Right cardiac atrium (tissue), 5 donors: ENCODE measurements at regions not wholly inside any gene's neighbourhood (a gene's known extent, or its start where the extent isn't known, plus 50 kb on each side); places are given as distances from the start of the nearest gene placed in this dataset.

Experiments
- ATAC-seq, 2 donors: fragments of 200-7000 bp; cut with Tn5 transposase; one replicate each; pipeline versions ENCODE4 v1.8.0 to v1.9.1; 2020; ENCODE audit warnings: moderate library complexity in 2 of 2, mild to moderate bottlenecking in 1 of 2
- DNase-seq, 3 donors: peaks; one replicate each; pipeline ENCODE4 v3.0.0-alpha.2; 2020
- H3K27ac ChIP-seq: one replicate; pipeline ENCODE4 v1.5.1; 2013; ENCODE audit warnings: mild to moderate bottlenecking, low read length, control low read depth, moderate library complexity
- H3K27me3 ChIP-seq: one replicate; pipeline ENCODE4 v1.6.1; 2013; ENCODE audit not compliant: control insufficient read depth, insufficient read depth
- H3K4me1 ChIP-seq: one replicate; pipeline ENCODE4 v1.6.1; 2013; ENCODE audit warnings: low read length; ENCODE audit not compliant: control insufficient read depth, insufficient read depth
- H3K4me3 ChIP-seq: one replicate; pipeline ENCODE4 v1.5.1; 2013; ENCODE audit warnings: low read length, control low read depth
- H3K9me3 ChIP-seq: one replicate; pipeline ENCODE4 v1.6.1; 2013; ENCODE audit warnings: low read length; ENCODE audit not compliant: control insufficient read depth
- WGBS: extraction: QIAGEN DNeasy Blood & Tissue Kit; methylation state at CpG from one replicate; pipeline ENCODE4 v1.1.7; 2013; 5-methylcytosine and 5-hydroxymethylcytosine counted together
- intact Hi-C, 4 donors: fragments of 100-400 bp; cut with DNase I; formaldehyde crosslinking; loops; one replicate each; pipeline versions ENCODE4 v1.11.0 to v1.14.0; 2022 to 2023
- donor health status: healthy with polysubstance abuse.
- donor health status: DM: no; HTN: yes; CAD: no.
- donor health status: DM: no; HTN: no; CAD: no.
- donor health status: DM: no; HTN: yes; CAD: no; lungs with severe emphysema.
- donor health status: DM: yes; HTN: yes; CAD: no.

DNA sequence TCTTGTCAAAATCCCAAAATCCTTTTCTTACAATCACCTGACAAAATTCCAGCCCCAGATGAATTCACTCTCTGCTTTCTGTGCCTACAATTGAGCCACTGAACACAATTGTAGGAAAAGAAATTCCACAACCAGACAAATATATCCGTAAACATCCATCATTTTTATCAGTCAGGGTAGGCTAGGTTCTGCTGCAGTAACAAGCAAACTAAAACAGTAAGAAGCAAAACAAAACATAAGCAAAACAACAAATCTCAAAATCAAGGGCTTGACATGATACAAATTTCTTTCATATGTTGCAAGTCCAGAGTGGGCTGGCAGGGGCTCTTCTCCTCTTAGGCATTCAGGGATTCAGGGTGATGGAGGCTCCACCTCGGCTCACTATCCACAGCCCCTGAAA lies 114.2 kb upstream of the MAN2A1 start:
- Histone ChIP-seq H3K27me3 (no peaks in the 10 kb centered on the region), H3K27ac (no peak overlapping the region), H3K4me1 (no peaks in the 10 kb centered on the region), H3K9me3 (no peaks in the 10 kb centered on the region), H3K4me3 (no peak overlapping the region)
- intact Hi-C loops = no loop called here
- 94% methylated on average over 2 of the region's 2 CpGs for WGBS
- ATAC-seq = no peak
- DNase-seq = no peak

DNA sequence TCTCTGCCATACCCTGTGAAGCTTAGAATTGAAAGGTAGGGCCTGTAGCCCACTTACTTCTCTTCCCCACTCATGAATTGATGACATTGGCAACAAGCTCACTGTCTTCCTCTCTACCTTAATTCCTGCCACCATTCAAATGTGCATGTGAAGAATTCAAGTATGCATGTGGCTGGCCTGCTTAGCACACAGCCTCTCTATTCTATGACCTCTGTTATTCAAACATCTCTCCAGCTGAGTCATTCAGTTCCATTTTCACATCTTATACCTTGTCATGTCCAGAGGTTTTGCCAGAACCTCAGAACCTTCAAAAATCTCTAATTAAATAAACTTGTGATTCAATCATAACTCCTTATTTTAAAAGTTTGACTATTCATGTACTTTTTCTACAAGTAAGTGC lies 114.7 kb upstream of the MAN2A1 start:
- no peak overlapping the region for H3K4me3 ChIP-seq
- no peak overlapping the region for H3K27ac ChIP-seq
- DNase-seq (no peak), ATAC-seq (no peak)
- intact Hi-C loops = no loop called here
- H3K27me3 ChIP-seq = no peaks in the 10 kb centered on the region
- no peaks in the 10 kb centered on the region for H3K4me1 ChIP-seq
- no peaks in the 10 kb centered on the region for H3K9me3 ChIP-seq

DNA sequence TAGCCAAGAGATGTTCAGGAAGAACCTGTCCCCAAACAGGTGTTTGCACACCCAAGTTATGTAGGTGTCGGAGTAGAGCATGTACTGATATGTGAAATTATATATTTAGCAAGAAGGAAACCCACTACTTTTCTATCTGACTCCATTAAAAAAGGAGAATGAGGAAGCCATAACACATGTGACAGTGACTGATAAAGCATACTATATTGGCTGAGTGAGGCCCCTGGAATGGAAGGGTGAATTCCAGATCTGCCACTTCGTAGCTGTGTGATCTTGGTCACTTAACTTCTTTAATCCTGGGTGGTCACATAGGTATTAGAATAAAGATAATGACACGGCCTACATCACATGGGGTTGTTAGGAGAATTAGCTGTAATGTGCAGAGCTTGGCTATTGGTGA lies 116.0 kb upstream of the MAN2A1 start:
- no peak overlapping the region for H3K27ac ChIP-seq
- H3K4me1 ChIP-seq = no peaks in the 10 kb centered on the region
- no peak overlapping the region for H3K4me3 ChIP-seq
- ATAC-seq = no peak
- H3K27me3 ChIP-seq = no peaks in the 10 kb centered on the region
- 77% methylated on average over 3 of the region's 3 CpGs for WGBS
- DNase-seq = no peak
- H3K9me3 ChIP-seq = no peaks in the 10 kb centered on the region
- intact Hi-C loops = no loop called here

DNA sequence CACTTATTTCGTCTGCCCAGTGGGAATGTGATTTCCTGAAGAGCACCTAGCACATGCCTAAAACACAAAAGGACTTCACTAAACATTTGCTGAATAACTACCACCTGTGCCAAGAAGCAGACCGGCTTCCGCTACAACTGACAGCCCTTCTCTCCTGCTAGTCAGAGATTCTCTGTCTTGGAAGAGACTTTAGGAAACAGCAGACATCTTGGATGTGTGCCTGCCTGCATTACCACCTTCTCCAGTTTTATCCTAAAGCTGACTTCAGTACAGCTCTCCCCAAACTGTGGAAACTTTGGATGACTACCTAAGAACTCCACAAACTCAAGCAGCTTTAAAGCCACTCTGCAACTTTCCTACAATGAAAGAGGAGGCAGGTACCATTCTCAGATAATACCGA lies 116.5 kb upstream of the MAN2A1 start:
- no peak overlapping the region for H3K4me3 ChIP-seq

DNA sequence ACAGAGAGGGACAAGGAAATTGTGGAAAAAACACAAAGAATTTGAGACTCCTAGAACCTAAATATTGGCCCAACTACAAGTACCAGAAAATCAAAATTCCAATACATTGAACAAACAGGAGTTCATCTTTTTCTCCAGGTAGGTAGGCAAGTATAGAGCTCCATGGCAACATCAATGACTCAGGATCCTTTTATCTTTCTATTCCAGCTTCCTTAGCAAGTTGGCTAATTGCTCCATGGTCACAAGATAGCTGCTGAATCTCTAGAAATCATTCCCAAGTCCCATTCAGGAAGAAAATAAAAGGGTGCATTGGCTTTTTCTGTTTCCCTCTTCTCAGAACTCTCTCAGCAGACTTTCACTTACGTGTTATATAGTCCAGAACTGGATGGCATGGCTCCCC lies 117.9 kb upstream of the MAN2A1 start:
- no peaks in the 10 kb centered on the region for H3K9me3 ChIP-seq
- DNase-seq (no peak), ATAC-seq (no peak)
- no peak overlapping the region for H3K4me3 ChIP-seq
- H3K27me3 ChIP-seq = no peaks in the 10 kb centered on the region
- H3K27ac ChIP-seq = no peak overlapping the region
- intact Hi-C loops = no loop called here
- no peaks in the 10 kb centered on the region for H3K4me1 ChIP-seq
- WGBS = 91% methylated on average over 1 of the region's 1 CpG

More for the DNA sequence above, 116.5 kb upstream of the MAN2A1 start:
- DNase-seq (no peak), ATAC-seq (no peak)
- WGBS = 93% methylated on average over 4 of the region's 4 CpGs
- intact Hi-C loops = no loop called here
- Histone ChIP-seq H3K27me3 (no peaks in the 10 kb centered on the region), H3K27ac (no peak overlapping the region), H3K4me1 (no peaks in the 10 kb centered on the region), H3K9me3 (no peaks in the 10 kb centered on the region)

DNA sequence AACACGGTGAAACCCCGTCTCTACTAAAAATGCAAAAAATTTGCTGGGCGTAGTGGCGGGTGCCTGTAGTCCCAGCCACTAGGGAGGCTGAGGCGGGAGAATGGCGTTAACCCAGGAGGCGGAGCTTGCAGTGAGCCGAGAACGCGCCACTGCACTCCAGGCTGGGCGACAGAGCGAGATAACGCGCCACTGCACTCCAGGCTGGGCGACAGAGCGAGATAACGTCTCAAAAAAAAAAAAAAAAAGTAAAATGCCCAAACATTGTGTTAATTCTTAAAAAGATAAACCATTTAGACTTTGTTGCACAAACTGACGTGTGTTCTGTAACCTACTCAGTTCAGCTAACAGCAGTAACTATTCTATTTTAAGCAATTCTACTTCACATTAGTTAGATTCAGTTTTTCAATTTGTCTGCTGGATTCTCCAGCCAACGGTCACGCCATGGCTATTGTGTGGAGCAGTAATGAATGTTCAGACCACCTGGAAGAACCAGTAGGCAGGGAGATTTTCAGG lies 119.3 kb upstream of the MAN2A1 start:
- no peak overlapping the region for H3K27ac ChIP-seq
- H3K4me1 ChIP-seq = no peaks in the 10 kb centered on the region
- DNase-seq (no peak), ATAC-seq (no peak)
- H3K27me3 ChIP-seq = no peaks in the 10 kb centered on the region
- H3K4me3 ChIP-seq = no peak overlapping the region
- no peaks in the 10 kb centered on the region for H3K9me3 ChIP-seq
- 90% methylated on average over 20 of the region's 20 CpGs for WGBS
- intact Hi-C loops = no loop called here

DNA sequence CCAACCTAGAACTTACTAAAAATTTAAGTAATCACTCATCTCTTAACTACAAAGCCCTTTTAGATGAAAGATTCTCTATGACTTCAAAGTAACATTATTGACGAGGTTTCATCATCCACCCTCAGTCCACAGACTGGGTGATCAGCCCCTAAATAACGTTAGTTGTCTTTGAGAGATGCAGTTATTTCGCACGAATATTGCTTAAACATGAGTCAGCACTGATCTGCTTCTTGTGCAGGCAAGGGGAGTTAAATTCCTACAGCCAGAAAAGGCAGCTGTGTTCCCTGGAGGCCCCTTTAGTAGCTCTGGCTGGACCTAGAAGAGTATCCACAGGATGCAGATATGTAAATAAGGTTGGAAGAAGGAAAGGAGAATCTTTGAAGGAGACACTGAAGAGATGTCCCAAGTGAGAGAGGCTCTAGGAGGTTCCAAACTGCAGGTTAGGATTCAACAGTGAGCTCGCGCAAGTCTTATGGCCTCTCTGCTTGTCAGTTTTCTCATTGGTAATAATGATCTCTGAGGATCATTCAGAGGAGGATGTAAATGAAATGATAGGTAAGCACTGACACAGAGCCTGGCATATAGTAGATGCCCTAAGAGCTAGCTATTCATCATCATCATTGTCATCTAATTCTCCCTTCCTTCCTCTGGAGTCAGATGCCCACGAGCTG lies 122.2 kb upstream of the MAN2A1 start:
- WGBS = 61% methylated on average over 7 of the region's 7 CpGs
- Histone ChIP-seq H3K9me3 (no peaks in the 10 kb centered on the region), H3K4me1 (no peaks in the 10 kb centered on the region), H3K27ac (no peak overlapping the region), H3K4me3 (no peak overlapping the region), H3K27me3 (no peaks in the 10 kb centered on the region)
- intact Hi-C loops = no loop called here
- ATAC-seq (no peak), DNase-seq (no peak)

DNA sequence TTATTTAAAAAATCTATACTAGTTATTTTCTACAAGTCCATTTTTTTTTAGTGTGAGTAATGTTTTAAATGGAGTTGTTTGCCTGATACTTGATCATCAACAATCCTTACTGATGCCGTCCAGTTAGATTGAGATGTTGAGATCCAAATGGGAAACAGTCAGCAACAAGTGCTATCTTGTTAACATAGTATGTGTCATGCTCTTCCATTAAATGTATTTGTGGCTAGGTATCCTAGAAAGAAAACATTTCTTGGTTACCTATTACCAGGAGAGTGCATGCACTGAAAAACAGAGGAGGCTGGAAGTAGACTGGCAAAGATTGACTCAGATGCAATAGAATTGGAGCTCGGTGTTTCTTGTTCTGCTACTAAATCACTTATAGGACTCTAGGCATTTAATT lies 123.4 kb upstream of the MAN2A1 start:
- Histone ChIP-seq H3K27me3 (no peaks in the 10 kb centered on the region), H3K27ac (no peak overlapping the region), H3K9me3 (no peaks in the 10 kb centered on the region), H3K4me3 (no peak overlapping the region), H3K4me1 (no peaks in the 10 kb centered on the region)
- 97% methylated on average over 2 of the region's 2 CpGs for WGBS
- ATAC-seq = no peak
- no peak for DNase-seq
- intact Hi-C loops = no loop called here

DNA sequence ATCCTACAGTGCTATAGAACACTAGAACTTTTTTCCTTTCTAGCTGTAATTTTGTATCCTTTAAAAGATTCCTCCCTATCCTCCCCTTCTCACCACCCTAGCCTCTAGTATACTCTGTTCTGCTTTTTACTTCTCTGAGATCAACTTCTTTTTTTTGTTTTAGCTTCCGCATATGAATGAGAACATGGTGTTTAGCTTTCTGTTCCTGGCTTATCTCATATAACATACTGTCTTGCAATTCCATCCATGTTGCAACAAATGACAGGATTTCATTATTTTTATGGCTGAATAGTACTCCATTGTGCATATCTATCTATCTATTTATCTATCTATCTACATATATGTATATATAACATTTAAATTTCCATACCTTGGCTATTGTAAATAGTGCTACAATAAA lies 126.0 kb upstream of the MAN2A1 start:
- Histone ChIP-seq H3K27ac (no peak overlapping the region), H3K27me3 (no peaks in the 10 kb centered on the region), H3K4me1 (no peaks in the 10 kb centered on the region), H3K4me3 (no peak overlapping the region), H3K9me3 (no peaks in the 10 kb centered on the region)
- intact Hi-C loops = no loop called here
- ATAC-seq = no peak
- WGBS = 86% methylated on average over 1 of the region's 1 CpG
- DNase-seq = no peak

DNA sequence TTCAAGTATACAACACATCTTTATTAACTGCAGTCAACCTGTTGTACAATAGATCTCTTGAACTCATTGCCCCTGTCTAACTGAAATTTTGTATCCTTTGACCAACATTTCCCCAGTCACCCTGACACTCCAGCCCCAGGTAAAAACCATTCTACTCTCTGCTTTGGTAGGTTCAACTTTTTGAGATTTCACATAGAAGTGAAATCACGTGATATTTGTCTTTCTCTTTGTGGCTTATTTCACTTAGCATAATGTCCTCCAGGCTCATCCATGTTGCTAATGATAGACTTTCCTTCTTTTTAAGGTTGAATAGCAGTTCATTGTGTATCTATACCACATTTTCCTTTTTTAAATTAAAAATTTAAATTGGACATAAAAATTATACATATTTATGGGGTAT lies 126.5 kb upstream of the MAN2A1 start:
- 75% methylated on average over 1 of the region's 1 CpG for WGBS
- H3K4me3 ChIP-seq = no peak overlapping the region

DNA sequence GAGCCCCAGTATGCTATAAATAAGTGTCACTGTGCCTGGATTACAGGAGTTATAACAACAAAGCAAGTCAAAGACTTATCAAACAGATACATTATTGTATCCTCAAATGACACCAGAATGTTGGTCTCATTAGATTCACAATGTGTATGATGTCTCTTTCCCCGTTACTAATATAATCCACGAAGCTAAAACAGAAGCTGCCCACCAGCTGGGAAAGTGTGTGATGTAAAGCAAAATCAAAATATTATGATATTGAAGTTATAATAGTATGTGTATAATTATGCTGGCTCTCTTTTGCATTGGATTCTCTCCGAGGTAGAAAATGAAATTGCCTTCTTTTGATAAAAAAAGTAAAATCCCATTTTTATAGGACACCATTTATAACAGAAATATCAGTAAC lies 127.3 kb upstream of the MAN2A1 start:
- Histone ChIP-seq H3K27ac (no peak overlapping the region), H3K27me3 (no peaks in the 10 kb centered on the region), H3K4me3 (no peak overlapping the region), H3K9me3 (no peaks in the 10 kb centered on the region), H3K4me1 (no peaks in the 10 kb centered on the region)
- DNase-seq (no peak), ATAC-seq (no peak)
- intact Hi-C loops = no loop called here
- WGBS = 78% methylated on average over 3 of the region's 3 CpGs

More for the DNA sequence above, 126.5 kb upstream of the MAN2A1 start:
- DNase-seq (no peak), ATAC-seq (no peak)
- intact Hi-C loops = no loop called here
- no peak overlapping the region for H3K27ac ChIP-seq
- H3K9me3 ChIP-seq = no peaks in the 10 kb centered on the region
- H3K4me1 ChIP-seq = no peaks in the 10 kb centered on the region
- no peaks in the 10 kb centered on the region for H3K27me3 ChIP-seq

DNA sequence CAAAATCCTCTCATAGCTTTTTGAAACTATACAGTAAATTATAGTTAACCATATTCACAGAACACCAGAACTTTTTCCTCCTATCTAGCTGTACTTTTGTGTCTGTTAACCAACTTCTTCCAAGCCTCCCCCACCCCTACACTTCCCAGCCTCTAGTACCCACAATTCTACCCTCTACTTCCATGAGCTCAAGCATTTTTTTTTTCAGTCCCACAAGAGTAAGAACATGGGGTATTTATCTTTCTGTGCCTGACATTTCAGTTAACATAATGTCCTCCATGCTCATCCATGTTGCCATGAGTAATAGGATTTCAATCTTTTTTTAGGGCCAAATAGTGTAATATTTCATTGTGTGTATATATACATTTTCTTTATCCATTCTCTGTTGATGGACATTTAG lies 128.3 kb upstream of the MAN2A1 start:
- intact Hi-C loops = no loop called here
- ATAC-seq = no peak
- Histone ChIP-seq H3K27me3 (no peaks in the 10 kb centered on the region), H3K9me3 (no peaks in the 10 kb centered on the region), H3K4me1 (no peaks in the 10 kb centered on the region), H3K4me3 (no peak overlapping the region), H3K27ac (no peak overlapping the region)
- no peak for DNase-seq
